ENCODE measurements at regions not wholly inside any gene's neighbourhood (a gene's known extent, or its start where the extent isn't known, plus 50 kb on each side); places are given as distances from the start of the nearest gene placed in this dataset.

DNA sequence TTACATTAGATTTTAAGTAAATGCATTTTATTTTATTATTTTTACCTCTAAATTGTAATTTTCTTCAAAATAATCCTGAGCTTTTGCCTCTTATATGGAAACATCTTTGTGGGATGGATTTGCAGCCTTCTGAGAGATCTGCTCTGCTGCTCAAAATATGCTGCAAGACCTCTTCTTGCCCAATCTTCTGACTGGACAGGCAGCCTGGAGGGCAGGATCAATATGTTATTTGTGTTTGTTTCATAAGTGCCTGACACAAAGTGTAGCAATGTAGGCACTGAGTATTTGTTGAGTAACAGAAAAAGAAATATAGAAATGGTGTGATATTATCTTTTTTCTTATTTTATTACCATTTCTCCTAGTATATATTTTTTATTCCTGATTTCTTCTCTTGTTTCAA lies 1106.9 kb downstream of the TMTC2 start:
- TF ChIP-seq, protein P1, sequence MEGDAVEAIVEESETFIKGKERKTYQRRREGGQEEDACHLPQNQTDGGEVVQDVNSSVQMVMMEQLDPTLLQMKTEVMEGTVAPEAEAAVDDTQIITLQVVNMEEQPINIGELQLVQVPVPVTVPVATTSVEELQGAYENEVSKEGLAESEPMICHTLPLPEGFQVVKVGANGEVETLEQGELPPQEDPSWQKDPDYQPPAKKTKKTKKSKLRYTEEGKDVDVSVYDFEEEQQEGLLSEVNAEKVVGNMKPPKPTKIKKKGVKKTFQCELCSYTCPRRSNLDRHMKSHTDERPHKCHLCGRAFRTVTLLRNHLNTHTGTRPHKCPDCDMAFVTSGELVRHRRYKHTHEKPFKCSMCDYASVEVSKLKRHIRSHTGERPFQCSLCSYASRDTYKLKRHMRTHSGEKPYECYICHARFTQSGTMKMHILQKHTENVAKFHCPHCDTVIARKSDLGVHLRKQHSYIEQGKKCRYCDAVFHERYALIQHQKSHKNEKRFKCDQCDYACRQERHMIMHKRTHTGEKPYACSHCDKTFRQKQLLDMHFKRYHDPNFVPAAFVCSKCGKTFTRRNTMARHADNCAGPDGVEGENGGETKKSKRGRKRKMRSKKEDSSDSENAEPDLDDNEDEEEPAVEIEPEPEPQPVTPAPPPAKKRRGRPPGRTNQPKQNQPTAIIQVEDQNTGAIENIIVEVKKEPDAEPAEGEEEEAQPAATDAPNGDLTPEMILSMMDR (IDR thresholded peaks at IDR 0.05) = no peak
- TF ChIP-seq POLR2AphosphoS5 (IDR thresholded peaks at IDR 0.05) (no peak), EP300 (IDR thresholded peaks at IDR 0.05) (no peak)

All from sigmoid colon (tissue), 4 donors.